ENCODE measurements at regions not wholly inside any gene's neighbourhood (a gene's known extent, or its start where the extent isn't known, plus 50 kb on each side); places are given as distances from the start of the nearest gene placed in this dataset.

- no peak for TF ChIP-seq CTCF (IDR thresholded peaks at IDR 0.05; ENCODE audit: low read depth, low read length, missing control alignments)
- H3K4me3 ChIP-seq (ENCODE audit: low read depth, low read length): no peak overlapping the region
- DNase-seq (ENCODE audit: low read depth): no peak
- in situ Hi-C loops (cut with HindIII; ENCODE audit: low sequenced_read_pairs): no loop called here
Observed at GRCh38 chr1:98129491-98129890, 208.7 kb upstream of the DPYD start.

GRCh38 chr1:98126740-98127139 is 205.9 kb upstream of the DPYD start:
- in situ Hi-C loops (cut with HindIII; ENCODE audit: low sequenced_read_pairs): no loop called here
- H3K4me3 ChIP-seq (ENCODE audit: low read depth, low read length): no peak overlapping the region
- no peak for DNase-seq (ENCODE audit: low read depth)
- no peak for TF ChIP-seq CTCF (IDR thresholded peaks at IDR 0.05; ENCODE audit: low read depth, low read length, missing control alignments)

DNA sequence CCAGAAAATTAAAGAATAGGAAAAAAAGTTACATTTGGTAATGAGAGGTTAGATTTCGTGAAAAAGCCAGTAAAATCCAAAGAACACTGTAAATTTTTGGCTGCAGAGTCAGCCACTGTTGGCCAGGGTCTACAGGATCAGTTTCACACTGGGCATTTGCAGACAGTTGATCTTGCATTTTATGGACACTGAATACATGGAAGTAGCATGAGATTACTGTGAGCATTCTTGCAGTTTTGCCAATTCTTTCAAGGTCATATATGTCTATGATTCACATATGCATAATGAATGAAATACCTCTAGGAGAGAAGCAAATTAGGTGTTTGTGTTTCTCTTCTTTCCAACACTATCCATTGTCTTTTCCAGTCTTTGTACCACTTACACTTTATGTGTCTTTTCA is 200.8 kb upstream of the DPYD start:
- no peak overlapping the region for H3K4me3 ChIP-seq (ENCODE audit: low read depth, low read length)
- no peak for TF ChIP-seq CTCF (IDR thresholded peaks at IDR 0.05; ENCODE audit: low read depth, low read length, missing control alignments)
- in situ Hi-C loops (cut with HindIII; ENCODE audit: low sequenced_read_pairs): no loop called here
- DNase-seq (ENCODE audit: low read depth): no peak

DNA sequence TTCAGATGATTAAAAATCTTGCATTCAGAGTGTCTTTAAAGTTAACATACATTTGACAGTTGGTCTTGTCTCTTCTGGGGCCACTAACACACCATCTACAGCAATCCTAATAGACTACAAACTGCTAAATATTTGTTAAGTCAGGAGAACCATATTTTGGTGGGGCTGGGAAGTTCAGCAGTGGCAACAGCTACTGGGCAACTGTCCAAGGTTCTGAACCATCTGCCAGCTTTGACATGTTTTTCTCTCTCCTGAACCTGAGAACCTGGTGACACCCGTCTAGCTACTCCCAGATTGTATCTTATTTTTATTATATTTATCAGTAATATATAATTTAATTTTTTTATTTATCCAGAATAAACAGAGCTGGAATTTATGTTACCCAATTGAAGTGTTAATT is 199.0 kb upstream of the DPYD start:
- in situ Hi-C loops (cut with HindIII; ENCODE audit: low sequenced_read_pairs): loop anchor here (5.0 kb wide), 1 partner anchor 62 kb away; no protein-coding TSS in a partner anchor
- DNase-seq (ENCODE audit: low read depth): no peak
- no peak for TF ChIP-seq CTCF (IDR thresholded peaks at IDR 0.05; ENCODE audit: low read depth, low read length, missing control alignments)
- no peak overlapping the region for H3K4me3 ChIP-seq (ENCODE audit: low read depth, low read length)

DNA sequence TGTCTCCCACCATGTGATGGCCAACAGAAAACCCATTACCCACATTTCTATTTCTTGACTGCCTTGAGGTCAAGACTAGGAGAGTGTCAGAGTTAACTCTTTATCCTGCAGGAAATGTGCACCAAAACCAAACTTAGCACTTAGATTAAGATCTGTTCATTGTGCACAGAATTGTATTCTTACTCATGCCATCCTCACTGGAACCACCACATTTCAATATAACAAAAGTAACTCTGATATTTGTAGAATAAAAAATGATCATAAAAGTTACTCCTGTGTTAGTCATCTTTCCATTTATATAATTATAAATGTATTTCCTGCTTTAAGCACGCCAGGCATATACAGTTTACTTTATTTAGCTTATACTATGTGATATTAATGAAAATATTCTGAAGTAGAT is 193.0 kb upstream of the DPYD start:
- TF ChIP-seq CTCF (IDR thresholded peaks at IDR 0.05; ENCODE audit: low read depth, low read length, missing control alignments): no peak
- in situ Hi-C loops (cut with HindIII; ENCODE audit: low sequenced_read_pairs): no loop called here
- no peak for DNase-seq (ENCODE audit: low read depth)
- H3K4me3 ChIP-seq (ENCODE audit: low read depth, low read length): no peak overlapping the region

GRCh38 chr1:98112626-98113025 is 191.8 kb upstream of the DPYD start:
- DNase-seq (ENCODE audit: low read depth): no peak
- in situ Hi-C loops (cut with HindIII; ENCODE audit: low sequenced_read_pairs): no loop called here

More at GRCh38 chr1:98112626-98113025, 191.8 kb upstream of the DPYD start:
- H3K4me3 ChIP-seq (ENCODE audit: low read depth, low read length): no peak overlapping the region
- no peak for TF ChIP-seq CTCF (IDR thresholded peaks at IDR 0.05; ENCODE audit: low read depth, low read length, missing control alignments)
